ENCODE measurements at regions not wholly inside any gene's neighbourhood (a gene's known extent, or its start where the extent isn't known, plus 50 kb on each side); places are given as distances from the start of the nearest gene placed in this dataset.

GRCh38 chr3:29077356-29077755 is 203.5 kb upstream of the RBMS3 start:
- Mint-ChIP-seq H3K27me3 (ENCODE audit: unreplicated experiment) (no peaks in the 10 kb centered on the region), H3K4me1 (ENCODE audit: low read depth, unreplicated experiment) (no peaks in the 10 kb centered on the region), H3K27ac (ENCODE audit: unreplicated experiment) (no peak overlapping the region), H3K9me3 (ENCODE audit: low read depth, unreplicated experiment) (no peaks in the 10 kb centered on the region), H3K4me3 (ENCODE audit: low read depth, unreplicated experiment) (no peak overlapping the region), H3K36me3 (ENCODE audit: insufficient read depth, unreplicated experiment) (no peaks in the 10 kb centered on the region)
- intact Hi-C loops (cut with micrococcal nuclease; ENCODE audit: unreplicated experiment): no loop called here
- no TSS peak for BruUV-seq (replicated peaks)
- CTCF ChIA-PET: interaction anchor here (0.5 to 1.0 kb wide), 3 partner anchors 12 to 1483 kb away, joined by 4 read pairs; no protein-coding TSS in a partner anchor
- no peak for DNase-seq
- TF ChIP-seq CTCF (IDR thresholded peaks at IDR 0.05; ENCODE audit: unreplicated experiment): no peak

DNA sequence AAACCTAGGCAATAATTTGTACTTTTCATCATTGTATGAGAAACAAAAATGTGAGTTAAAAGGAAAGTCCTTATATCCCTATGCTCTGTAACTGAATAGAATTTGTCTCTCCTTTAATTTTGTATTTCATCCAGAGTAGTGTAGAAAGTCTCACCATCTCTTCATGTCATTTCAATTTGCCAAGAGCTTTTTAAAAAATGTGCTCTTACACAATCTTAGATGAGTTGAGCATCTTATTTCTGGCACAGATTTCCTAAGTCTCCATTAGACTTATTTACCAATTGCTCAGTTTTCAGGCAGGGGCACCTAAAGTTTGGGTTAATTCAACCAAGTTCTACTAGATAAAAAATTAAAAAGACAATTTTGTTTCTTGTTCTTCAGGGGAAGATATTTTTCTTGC is 201.5 kb upstream of the RBMS3 start:
- CTCF ChIA-PET: no interaction called here
- Mint-ChIP-seq H3K9me3 (ENCODE audit: low read depth, unreplicated experiment) (no peaks in the 10 kb centered on the region), H3K36me3 (ENCODE audit: insufficient read depth, unreplicated experiment) (no peaks in the 10 kb centered on the region), H3K4me3 (ENCODE audit: low read depth, unreplicated experiment) (no peak overlapping the region), H3K27ac (ENCODE audit: unreplicated experiment) (no peak overlapping the region), H3K4me1 (ENCODE audit: low read depth, unreplicated experiment) (no peaks in the 10 kb centered on the region), H3K27me3 (ENCODE audit: unreplicated experiment) (no peaks in the 10 kb centered on the region)
- no peak for TF ChIP-seq CTCF (IDR thresholded peaks at IDR 0.05; ENCODE audit: unreplicated experiment)
- BruUV-seq (replicated peaks): no TSS peak
- DNase-seq: no peak
- intact Hi-C loops (cut with micrococcal nuclease; ENCODE audit: unreplicated experiment): no loop called here

DNA sequence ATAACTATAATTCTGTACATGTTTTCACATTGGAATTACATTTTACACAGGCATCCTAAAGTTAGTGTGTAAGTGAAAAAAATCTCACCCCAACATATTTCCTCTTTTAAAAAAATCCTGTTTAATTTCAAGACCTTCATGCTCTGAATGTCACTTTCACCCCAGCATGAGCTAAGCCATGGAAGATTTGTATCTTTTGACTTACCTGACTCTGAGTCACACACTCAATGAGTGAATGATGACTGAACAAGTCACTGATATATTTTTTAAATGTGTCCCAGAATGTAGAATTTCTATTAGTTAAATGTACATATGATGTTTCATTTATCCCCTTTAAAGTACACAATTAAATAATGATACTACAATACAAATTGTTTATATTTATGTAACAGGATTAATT is 199.9 kb upstream of the RBMS3 start:
- TF ChIP-seq CTCF (IDR thresholded peaks at IDR 0.05; ENCODE audit: unreplicated experiment): no peak
- no peaks in the 10 kb centered on the region for H3K4me1 Mint-ChIP-seq (ENCODE audit: low read depth, unreplicated experiment)
- H3K9me3 Mint-ChIP-seq (ENCODE audit: low read depth, unreplicated experiment): no peaks in the 10 kb centered on the region
- H3K27ac Mint-ChIP-seq (ENCODE audit: unreplicated experiment): no peak overlapping the region
- no TSS peak for BruUV-seq (replicated peaks)
- H3K4me3 Mint-ChIP-seq (ENCODE audit: low read depth, unreplicated experiment): no peak overlapping the region
- intact Hi-C loops (cut with micrococcal nuclease; ENCODE audit: unreplicated experiment): no loop called here
- no peaks in the 10 kb centered on the region for H3K36me3 Mint-ChIP-seq (ENCODE audit: insufficient read depth, unreplicated experiment)
- no peak for DNase-seq
- CTCF ChIA-PET: no interaction called here
- H3K27me3 Mint-ChIP-seq (ENCODE audit: unreplicated experiment): no peaks in the 10 kb centered on the region

- Mint-ChIP-seq H3K9me3 (ENCODE audit: low read depth, unreplicated experiment) (no peaks in the 10 kb centered on the region), H3K27me3 (ENCODE audit: unreplicated experiment) (no peaks in the 10 kb centered on the region), H3K36me3 (ENCODE audit: insufficient read depth, unreplicated experiment) (no peaks in the 10 kb centered on the region), H3K27ac (ENCODE audit: unreplicated experiment) (no peak overlapping the region), H3K4me3 (ENCODE audit: low read depth, unreplicated experiment) (no peak overlapping the region), H3K4me1 (ENCODE audit: low read depth, unreplicated experiment) (no peaks in the 10 kb centered on the region)
- intact Hi-C loops (cut with micrococcal nuclease; ENCODE audit: unreplicated experiment): no loop called here
- DNase-seq: no peak
- TF ChIP-seq CTCF (IDR thresholded peaks at IDR 0.05; ENCODE audit: unreplicated experiment): no peak
- CTCF ChIA-PET: no interaction called here
- BruUV-seq (replicated peaks): no TSS peak
Observed at GRCh38 chr3:29083081-29083480, 197.8 kb upstream of the RBMS3 start.

DNA sequence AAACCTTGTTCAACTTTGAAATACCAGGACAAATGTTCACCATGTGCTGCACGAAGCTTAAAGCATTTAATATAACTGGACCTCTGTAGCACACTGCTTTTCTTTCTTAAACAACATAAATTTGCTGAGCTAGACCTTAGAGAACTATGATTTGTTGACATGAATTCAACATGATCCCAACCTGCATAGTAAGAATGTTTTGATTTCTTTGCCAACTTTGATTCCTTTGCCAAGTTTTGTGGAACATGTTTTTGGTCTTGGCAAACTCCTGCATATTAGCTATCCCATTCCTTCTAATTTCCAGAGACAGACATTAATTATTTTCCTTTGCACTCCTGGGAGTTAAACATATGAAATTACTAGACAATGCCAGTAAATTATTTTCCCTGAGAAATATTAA is 197.2 kb upstream of the RBMS3 start:
- Mint-ChIP-seq H3K27ac (ENCODE audit: unreplicated experiment) (no peak overlapping the region), H3K4me3 (ENCODE audit: low read depth, unreplicated experiment) (no peak overlapping the region), H3K27me3 (ENCODE audit: unreplicated experiment) (no peaks in the 10 kb centered on the region), H3K4me1 (ENCODE audit: low read depth, unreplicated experiment) (no peaks in the 10 kb centered on the region), H3K36me3 (ENCODE audit: insufficient read depth, unreplicated experiment) (no peaks in the 10 kb centered on the region), H3K9me3 (ENCODE audit: low read depth, unreplicated experiment) (no peaks in the 10 kb centered on the region)
- no TSS peak for BruUV-seq (replicated peaks)
- CTCF ChIA-PET: no interaction called here
- intact Hi-C loops (cut with micrococcal nuclease; ENCODE audit: unreplicated experiment): no loop called here
- TF ChIP-seq CTCF (IDR thresholded peaks at IDR 0.05; ENCODE audit: unreplicated experiment): no peak
- DNase-seq: no peak

All from Calu3 (cell line).